HCEC 1CT (cell line): ENCODE measurements at regions not wholly inside any gene's neighbourhood (a gene's known extent, or its start where the extent isn't known, plus 50 kb on each side); places are given as distances from the start of the nearest gene placed in this dataset.
A peak's percentile ranks its signal among the peaks of the same experiment; 100 is the strongest.

Experiments
- DNase-seq: peaks from one replicate; pipeline ENCODE4 v3.0.0-alpha.2; 2017

DNA sequence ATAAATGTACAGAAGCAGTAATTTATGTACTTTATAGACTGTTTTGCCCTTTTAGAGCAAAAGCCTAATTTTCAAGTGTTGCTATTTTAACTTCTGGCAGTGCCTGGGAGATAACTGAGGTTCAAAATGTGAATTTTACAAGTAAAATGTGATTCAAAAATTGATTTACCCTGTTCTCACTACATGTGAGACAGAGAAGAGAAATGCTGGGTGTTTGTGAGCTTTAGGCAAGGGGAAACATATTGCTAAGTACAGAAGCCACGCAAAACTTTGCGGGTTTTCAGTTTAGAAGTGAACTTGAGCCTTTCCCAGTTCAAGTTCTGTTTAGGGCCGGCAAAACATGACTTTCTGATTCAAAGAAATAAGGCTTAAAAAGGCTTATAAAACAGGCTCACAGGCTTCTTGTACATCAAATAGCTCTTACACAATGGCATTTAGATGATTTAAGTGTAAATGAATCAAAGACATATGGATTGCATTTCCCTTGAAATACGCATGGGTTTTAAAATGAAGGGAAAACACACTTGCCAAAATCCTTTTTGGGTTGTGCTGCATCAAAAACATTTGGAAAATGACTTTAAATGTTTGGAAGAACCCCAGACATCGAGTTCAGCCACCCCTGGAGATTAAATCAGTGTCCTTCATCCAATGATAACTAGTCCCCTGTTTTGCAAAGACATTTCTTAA lies 370.8 kb upstream of the MEF2C start:
- DNase-seq, result no peak

DNA sequence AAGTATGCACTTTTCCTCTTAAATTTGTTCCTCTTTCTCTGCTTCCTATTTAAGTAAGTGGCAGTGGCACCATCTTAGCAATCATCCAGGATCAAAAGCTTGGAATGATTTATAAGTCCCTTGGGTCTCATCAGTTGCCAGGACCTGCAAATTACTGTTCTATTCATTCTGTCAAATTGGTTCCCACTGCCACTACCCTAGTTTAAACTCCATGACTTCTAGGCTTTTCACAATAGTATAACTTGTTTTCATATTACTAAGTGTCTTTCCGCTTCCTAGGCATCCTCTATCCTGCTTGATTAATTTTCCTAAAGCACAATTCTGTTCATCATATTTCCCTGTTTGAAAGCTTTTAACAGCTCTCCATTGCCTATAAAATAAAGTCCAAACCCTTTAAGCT lies 363.9 kb upstream of the MEF2C start:
- DNase-seq, result no peak

DNA sequence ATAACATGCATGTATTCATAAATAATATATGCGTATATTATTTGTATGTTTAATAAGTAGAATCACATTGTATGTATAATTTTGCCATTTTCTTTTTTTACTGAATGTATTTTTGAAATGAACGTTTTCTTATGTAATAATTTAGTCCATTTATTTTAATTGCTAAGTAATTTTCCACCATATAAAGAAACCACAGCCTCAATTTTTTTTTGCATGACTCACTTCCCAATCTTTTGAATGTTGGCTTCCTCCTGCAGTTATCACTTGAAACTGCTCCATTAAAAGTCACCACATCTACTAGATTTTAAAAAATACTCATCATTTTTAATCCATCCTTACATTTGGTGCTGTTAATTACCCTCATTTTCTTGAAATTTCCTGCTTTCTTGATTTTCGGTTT lies 363.3 kb upstream of the MEF2C start:
- no peak for DNase-seq

DNA sequence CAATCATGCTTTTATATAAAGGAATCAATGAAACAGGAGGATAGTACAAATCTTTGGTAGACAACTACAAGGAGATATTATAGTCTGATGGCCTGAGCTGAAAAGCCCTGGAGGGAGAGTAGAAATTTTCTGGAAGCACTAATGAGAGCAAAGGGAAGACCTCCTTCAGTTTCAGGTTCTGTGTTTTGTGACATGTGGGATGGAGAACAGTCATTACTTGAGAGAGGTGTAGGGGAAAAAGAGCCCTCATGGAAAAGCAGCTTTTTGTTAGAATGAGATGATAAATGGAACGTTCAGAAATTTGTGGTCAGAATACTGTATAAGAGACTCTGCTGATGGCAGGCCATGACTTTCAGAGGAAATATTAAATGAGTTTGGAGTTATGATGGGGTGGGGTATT lies 360.6 kb upstream of the MEF2C start:
- no peak for DNase-seq

- peak; percentile 64 for DNase-seq
Measured at GRCh38 chr5:89241186-89241585, 358.2 kb upstream of the MEF2C start.

DNA sequence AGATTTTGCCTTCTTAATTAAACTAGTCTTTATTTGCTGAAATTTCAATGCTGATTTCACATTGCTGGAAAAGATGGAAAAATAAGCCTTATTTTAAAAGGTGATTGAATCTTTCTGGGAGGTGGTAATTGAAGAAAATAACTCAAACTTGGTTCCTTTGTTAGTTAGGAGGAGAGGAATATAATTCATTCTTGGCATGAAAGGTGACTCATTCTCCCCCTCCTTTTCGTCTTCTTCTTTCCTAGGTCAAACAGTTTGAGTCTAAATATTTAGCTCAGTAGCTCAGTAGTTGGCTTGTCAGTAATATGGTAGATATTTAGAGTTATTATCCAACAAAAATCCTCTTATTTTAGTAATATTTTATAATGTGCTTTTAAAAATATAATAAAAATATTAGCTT lies 353.9 kb upstream of the MEF2C start:
- no peak for DNase-seq

GRCh38 chr5:89233462-89233861 lies 350.5 kb upstream of the MEF2C start:
- no peak for DNase-seq

- no peak for DNase-seq
Measured at GRCh38 chr5:89232139-89232603, 349.2 kb upstream of the MEF2C start.

DNA sequence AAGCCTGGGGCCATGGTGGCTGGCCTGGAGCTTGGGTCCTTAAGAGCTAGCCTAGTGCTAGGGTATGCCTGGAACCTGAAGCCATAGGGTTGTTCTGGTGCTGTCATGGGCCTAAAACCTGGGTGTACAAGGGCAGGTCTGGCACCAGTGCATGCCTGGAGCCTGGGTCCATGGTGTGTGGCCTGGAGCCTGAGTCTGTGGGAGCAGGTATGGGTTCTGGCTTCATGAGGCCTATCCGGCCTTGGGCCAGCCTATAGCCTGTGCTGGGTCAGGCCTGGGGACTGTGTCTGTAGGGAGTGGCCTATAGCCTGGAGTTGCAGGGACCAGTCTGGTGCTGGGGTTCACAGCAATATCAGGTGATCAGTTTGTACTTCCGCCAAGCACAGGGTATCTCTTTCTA lies 347.2 kb upstream of the MEF2C start:
- DNase-seq, result no peak

DNA sequence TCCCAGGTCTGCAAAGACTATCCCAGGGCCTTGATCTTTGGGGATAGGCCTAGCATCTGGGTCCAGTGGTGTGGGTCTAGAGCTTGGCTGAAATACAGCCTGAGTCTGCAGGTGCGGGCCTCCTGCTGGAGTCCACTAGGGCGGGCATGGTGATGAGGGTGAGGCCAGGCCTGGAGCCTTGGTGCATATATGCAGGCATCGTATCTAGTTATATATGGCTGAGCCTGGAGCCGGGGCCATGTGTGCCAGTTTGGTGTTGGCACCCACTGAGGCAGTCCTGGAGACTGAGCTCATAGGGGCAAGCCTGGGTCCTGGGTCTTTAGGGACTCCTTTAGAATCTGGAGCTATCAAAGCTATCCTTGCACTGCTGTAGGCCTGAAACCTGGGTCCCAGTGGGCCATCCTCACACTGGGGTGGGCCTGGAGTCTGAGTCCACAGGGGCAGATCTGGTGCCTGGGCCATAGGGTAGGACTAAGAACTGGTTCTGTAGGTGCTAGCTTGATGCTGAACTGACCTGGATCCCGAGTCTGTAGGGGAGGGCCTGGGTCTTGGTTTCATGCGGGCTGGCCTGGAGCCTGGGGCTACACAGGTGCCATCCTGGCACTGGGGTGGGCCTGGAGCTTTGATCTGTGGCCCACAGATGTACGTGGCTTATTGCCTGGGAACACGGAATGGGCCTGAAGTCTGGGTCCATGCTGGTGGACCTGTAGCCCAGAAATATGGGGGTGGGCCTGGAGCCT lies 346.5 kb upstream of the MEF2C start:
- DNase-seq, result no peak

GRCh38 chr5:89228355-89228754 lies 345.4 kb upstream of the MEF2C start:
- DNase-seq, result no peak

- no peak for DNase-seq
Measured at GRCh38 chr5:89218364-89218763, 335.4 kb upstream of the MEF2C start.

DNA sequence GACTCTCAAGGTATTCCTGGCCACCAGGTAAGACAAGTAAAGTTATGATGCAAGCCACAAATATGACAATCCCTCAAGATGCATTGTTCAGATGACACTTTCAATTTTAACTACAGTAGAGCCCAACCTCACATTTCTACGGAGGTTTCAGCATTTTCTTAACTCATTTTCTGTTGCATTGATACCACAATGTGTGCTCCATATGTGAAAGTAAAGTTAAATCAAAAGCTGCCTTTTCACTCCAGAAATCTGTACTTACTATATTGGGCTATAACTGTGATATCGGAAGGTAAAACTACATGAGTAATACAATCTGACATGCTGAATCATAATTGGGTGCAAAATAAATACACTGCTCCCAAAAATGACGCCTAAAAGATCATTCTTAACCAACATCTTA lies 333.6 kb upstream of the MEF2C start:
- DNase-seq, result no peak

DNA sequence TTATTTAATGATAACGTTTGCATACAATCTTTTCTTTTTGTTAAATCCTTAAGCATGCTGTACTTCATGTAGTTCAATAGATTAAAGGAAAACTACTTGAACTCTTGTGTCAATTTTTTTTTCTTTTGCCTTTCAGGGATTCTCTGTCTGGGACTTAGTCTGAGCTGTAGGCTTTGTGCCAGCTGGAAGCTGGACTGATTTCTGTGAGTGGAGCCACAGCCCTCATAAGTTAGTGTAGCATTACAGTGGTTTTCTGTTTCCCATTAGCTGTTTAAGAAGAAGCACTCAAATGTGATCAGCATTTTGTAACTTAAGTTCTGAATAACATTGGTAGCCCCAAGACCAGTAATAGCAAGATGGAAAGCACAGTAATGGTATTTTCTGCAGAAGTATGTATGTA lies 330.6 kb upstream of the MEF2C start:
- DNase-seq, result peak; percentile 42

DNA sequence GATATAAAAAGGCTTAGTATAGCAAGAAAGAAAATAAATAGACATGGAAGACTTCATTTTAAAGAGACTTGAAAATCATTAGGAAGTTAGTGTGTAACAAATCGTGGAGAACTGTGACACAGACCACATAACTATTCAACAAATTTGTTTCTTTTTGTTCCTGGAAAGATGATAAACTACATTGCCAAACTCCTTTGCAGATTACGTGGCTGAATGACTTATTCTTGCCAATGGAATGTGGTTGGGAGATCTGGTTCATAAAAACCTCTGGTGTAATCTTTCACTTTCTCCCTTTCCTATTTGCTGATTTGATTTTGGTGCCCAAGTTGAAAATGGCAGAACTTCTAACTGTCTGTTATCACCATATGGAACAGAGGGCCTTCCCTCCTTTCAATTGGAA lies 328.9 kb upstream of the MEF2C start:
- DNase-seq, result peak; percentile 92

DNA sequence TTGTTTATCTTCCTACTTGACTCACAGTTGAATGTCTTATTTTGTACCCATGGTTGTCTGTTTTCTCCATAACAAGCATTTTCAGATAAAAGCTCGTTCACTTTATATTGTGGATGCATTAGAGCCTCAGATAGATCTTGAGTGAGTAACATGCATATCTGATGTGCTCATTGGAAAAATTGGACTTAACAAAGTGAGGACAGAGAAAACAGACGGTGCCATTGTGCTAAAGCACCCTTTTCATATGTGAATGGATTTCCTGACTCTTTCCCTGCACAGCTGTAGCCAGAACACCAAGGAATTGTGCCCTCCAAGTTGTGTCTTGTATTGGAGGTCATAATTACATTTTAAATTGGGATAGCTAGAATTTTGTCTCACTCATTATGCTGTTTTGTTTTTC lies 325.8 kb upstream of the MEF2C start:
- DNase-seq, result no peak

DNA sequence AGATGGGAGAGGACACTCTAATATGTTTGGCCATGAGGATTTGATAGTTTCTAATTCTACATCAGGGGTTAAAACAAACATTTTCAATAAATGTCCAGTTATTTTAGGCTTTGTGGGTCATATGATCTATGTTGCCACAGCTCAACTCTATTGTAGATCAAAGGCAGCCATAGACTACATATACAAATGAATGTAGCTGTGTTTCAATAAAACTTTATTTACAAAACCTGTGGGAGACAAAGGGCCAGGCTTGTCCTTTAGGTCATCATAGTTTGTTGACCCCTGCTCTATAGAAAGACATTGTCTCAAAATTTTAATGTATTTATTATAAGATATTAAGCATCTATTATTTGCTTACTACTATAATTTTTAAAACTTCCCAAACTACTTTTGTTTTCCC lies 325.4 kb upstream of the MEF2C start:
- no peak for DNase-seq

DNA sequence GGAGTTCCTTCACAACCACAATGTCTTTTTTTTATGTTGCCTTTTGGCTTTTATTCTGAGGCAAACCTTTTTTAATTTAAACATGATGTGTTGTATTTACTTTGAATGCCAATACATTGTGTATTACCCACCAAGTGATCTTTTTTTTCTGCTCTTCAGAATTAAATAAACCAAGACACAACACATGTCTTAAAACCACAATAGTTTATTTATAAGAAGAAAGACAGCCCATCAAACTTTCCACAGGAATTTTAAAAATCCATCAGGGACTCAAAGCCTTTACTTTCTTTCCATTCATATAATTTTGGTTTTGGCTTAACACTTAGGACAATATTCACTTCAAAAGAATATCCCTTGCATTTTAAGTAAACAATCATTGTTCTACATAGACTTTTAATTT lies 321.8 kb upstream of the MEF2C start:
- peak; percentile 49 for DNase-seq

GRCh38 chr5:89203611-89204010 lies 320.6 kb upstream of the MEF2C start:
- DNase-seq, result no peak

GRCh38 chr5:89200899-89201298 lies 317.9 kb upstream of the MEF2C start:
- DNase-seq, result no peak

- no peak for DNase-seq
Measured at GRCh38 chr5:89199306-89199705, 316.3 kb upstream of the MEF2C start.

GRCh38 chr5:89191374-89191773 lies 308.4 kb upstream of the MEF2C start:
- DNase-seq, result no peak

DNA sequence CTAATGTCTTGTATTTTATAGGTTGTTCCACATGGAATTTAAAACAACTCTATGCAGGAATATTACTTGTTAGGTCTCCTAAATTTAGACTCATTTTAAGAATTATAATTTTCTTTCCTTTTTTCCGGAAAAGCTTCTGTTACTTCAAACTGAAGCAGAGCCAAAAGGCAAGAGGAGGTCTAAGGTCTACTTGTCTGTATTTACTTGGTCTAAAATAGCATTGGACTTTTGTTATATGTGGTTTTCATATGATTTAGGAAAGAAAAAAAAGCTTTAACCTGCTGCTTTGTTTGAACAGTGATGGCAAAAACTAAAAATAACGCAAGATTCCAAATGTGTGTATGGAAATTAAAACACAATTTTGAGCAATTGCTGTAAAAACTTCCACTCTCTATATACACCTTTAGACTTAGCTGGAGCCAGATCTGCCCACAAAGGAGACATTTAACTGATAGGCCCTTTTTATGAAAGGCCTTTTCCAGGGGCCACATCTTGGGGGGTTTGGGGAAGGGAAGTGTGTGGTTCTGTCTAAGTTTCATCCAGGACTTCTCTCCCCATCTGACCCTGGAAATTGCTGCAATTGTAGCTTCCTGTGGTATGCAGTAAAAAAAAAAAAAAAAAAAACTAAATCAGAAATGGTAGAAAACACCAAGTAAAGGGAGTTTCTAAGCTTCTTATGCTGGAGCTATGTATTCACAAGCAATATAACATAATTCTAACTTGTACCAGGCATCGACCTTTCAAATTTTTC lies 307.7 kb upstream of the MEF2C start:
- no peak for DNase-seq

DNA sequence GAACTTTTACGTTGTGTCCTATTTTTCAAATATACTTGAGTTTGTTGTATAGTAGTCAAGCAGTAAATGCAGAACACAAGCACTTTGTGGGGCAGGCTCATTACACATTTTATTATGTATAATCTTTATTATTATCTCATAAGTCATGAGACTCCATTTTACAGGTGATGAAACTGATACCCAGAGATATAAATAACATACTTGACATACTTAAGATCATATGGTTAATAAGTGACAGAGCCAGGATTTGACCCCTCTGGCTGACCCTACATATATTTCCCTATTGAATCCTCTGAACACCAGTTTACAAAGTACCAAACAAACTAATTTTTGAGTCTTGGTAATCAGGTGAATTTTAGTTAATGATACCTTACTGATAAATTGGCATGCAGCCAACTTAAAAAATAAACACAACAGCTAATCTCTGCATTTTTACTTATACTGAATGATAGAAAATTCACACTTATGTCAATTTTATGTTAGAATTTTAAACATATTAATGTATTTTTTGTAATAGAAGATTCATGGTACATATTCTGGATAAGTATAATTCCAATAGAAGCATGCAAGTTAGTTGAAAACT lies 305.0 kb upstream of the MEF2C start:
- DNase-seq, result no peak
